Erythroblast (primary cell): ENCODE measurements at regions not wholly inside any gene's neighbourhood (a gene's known extent, or its start where the extent isn't known, plus 50 kb on each side); places are given as distances from the start of the nearest gene placed in this dataset.

ENCODE experiments used
- GATA1 ChIP-seq: IDR thresholded peaks from 2 replicates; pipeline ENCODE4 v1.6.1; 2011; ENCODE audit warnings: low read depth, mild to moderate bottlenecking, control low read depth, low read length, moderate library complexity
- POLR2A ChIP-seq: IDR thresholded peaks from 2 replicates; pipeline ENCODE4 v1.6.1; 2011; ENCODE audit warnings: mild to moderate bottlenecking, low read length

DNA sequence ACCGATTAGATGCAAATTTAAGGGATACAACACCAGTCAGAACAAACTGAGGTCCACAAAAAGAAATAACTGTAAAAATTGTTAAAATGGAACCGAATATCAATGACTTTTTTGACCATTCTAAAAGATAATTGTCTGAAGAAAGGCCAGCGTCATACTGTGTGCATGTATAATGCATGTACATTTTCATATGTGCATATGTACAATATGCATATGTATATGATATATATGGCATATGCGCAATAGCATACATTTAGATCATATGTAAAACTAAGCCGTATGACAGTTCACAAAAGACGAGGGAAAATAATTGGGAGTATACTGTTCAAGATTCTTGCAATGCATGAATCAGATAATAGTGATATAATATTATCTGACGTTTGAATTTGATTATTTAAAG, 475.8 kb upstream of the TMEM132C start:
- TF ChIP-seq POLR2A (no peak), GATA1 (no peak)
